Loucy (cell line): ENCODE measurements at regions not wholly inside any gene's neighbourhood (a gene's known extent, or its start where the extent isn't known, plus 50 kb on each side); places are given as distances from the start of the nearest gene placed in this dataset.

ENCODE experiments used
- H2AFZ ChIP-seq: fragments of 200-600 bp; sonication (generic); 2 replicates; pipeline ENCODE4 v1.6.0; 2016; ENCODE audit warnings: antibody characterized with exemption, mild to moderate bottlenecking, low read length, moderate library complexity
- H3F3A ChIP-seq: fragments of 200-600 bp; 2 replicates; pipeline ENCODE4 v1.6.0; 2016; ENCODE audit warnings: antibody characterized with exemption, low read depth, mild to moderate bottlenecking
- H3K27me3 ChIP-seq: fragments of 200-600 bp; sonication (generic); 2 replicates; pipeline ENCODE4 v1.6.1; 2014; ENCODE audit warnings: low read length, mild to moderate bottlenecking; ENCODE audit not compliant: insufficient read depth, poor library complexity, severe bottlenecking
- H3K36me3 ChIP-seq: fragments of 200-600 bp; sonication (generic); 2 replicates; pipeline ENCODE4 v1.6.1; 2016; ENCODE audit warnings: low read length; ENCODE audit not compliant: insufficient read depth
- H3K4me1 ChIP-seq: fragments of 200-600 bp; sonication (generic); 2 replicates; pipeline ENCODE4 v1.5.1; 2014; ENCODE audit warnings: low read length, mild to moderate bottlenecking; ENCODE audit not compliant: insufficient read depth, poor library complexity, severe bottlenecking
- H3K4me2 ChIP-seq: fragments of 200-600 bp; sonication (generic); 2 replicates; pipeline ENCODE4 v1.6.0; 2014; ENCODE audit warnings: antibody characterized with exemption, low read length, low read depth, mild to moderate bottlenecking; ENCODE audit not compliant: poor library complexity, severe bottlenecking
- H3K4me3 ChIP-seq: fragments of 200-600 bp; sonication (generic); 2 replicates; pipeline ENCODE4 v1.5.1; 2014; ENCODE audit warnings: low read length, mild to moderate bottlenecking, mixed read lengths; ENCODE audit not compliant: poor library complexity, severe bottlenecking
- H3K79me2 ChIP-seq: fragments of 200-600 bp; sonication (generic); 2 replicates; pipeline ENCODE4 v1.6.1; 2014; ENCODE audit warnings: low read length; ENCODE audit not compliant: insufficient read depth
- H3K9ac ChIP-seq: fragments of 200-600 bp; sonication (generic); 2 replicates; pipeline ENCODE4 v1.6.0; 2014; ENCODE audit warnings: mild to moderate bottlenecking, low read depth, low read length, moderate library complexity; ENCODE audit not compliant: poor library complexity, severe bottlenecking
- H3K9me2 ChIP-seq: fragments of 200-600 bp; sonication (generic); replicated peaks from 2 replicates; pipeline ENCODE4 v1.6.1; 2016; ENCODE audit warnings: low read depth, low read length, mixed read lengths
- H3K9me3 ChIP-seq: fragments of 200-600 bp; sonication (generic); 2 replicates; pipeline ENCODE4 v1.6.1; 2014; ENCODE audit warnings: mild to moderate bottlenecking, antibody characterized with exemption, low read length, low read depth; ENCODE audit not compliant: insufficient read depth
- H4K20me1 ChIP-seq: fragments of 200-600 bp; sonication (generic); 2 replicates; pipeline ENCODE4 v1.6.0; 2014; ENCODE audit warnings: antibody characterized with exemption, low read length, mild to moderate bottlenecking; ENCODE audit not compliant: insufficient read depth, poor library complexity, severe bottlenecking
- EZH2phosphoT487 ChIP-seq: fragments of 200-600 bp; IDR thresholded peaks from 2 replicates; pipeline ENCODE4 v1.6.1; 2018; ENCODE audit warnings: antibody characterized with exemption, mild to moderate bottlenecking, moderate library complexity, borderline replicate concordance
- TF ChIP-seq, protein P1 (sequence below): fragments of 200-600 bp; sonication (generic); conservative IDR thresholded peaks from 2 replicates; pipeline ENCODE4 v1.5.1; 2014; ENCODE audit warnings: mild to moderate bottlenecking, antibody characterized with exemption, low read length

DNA sequence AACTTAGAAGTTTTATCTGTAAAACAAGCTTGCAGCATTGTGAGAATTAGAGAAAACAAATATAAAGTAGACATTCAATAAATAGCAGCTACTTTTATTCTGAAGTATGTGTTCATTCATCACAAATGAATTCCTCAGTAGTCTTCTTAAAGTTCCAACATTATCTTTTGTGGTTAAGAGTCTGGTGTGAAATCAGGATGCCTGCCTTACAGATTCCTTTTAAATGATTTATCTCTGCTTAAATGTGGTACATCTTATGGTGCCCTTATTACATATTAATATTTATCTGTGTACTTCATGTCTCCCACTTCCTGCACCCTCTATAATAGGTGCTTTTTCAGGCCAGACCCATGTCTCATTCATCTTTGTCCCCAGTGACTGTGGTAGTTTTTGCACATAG is 595.0 kb downstream of the STK39 start:
- TF ChIP-seq EZH2phosphoT487: no peak
- TF ChIP-seq, protein P1, sequence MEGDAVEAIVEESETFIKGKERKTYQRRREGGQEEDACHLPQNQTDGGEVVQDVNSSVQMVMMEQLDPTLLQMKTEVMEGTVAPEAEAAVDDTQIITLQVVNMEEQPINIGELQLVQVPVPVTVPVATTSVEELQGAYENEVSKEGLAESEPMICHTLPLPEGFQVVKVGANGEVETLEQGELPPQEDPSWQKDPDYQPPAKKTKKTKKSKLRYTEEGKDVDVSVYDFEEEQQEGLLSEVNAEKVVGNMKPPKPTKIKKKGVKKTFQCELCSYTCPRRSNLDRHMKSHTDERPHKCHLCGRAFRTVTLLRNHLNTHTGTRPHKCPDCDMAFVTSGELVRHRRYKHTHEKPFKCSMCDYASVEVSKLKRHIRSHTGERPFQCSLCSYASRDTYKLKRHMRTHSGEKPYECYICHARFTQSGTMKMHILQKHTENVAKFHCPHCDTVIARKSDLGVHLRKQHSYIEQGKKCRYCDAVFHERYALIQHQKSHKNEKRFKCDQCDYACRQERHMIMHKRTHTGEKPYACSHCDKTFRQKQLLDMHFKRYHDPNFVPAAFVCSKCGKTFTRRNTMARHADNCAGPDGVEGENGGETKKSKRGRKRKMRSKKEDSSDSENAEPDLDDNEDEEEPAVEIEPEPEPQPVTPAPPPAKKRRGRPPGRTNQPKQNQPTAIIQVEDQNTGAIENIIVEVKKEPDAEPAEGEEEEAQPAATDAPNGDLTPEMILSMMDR: no peak
- Histone ChIP-seq H3K36me3 (no peaks in the 10 kb centered on the region), H3F3A (no peaks in the 10 kb centered on the region), H3K4me2 (no peak overlapping the region), H2AFZ (no peak overlapping the region), H3K9ac (no peak overlapping the region), H3K4me3 (no peak overlapping the region), H3K9me2 (no peaks in the 10 kb centered on the region), H3K4me1 (no peaks in the 10 kb centered on the region), H3K9me3 (no peaks in the 10 kb centered on the region), H3K79me2 (no peaks in the 10 kb centered on the region), H4K20me1 (no peaks in the 10 kb centered on the region), H3K27me3 (no peaks in the 10 kb centered on the region)

- no peak overlapping the region for H3K4me3 ChIP-seq
- no peak for TF ChIP-seq EZH2phosphoT487
- TF ChIP-seq, protein P1: no peak
- H3F3A ChIP-seq: no peaks in the 10 kb centered on the region
- no peaks in the 10 kb centered on the region for H3K9me3 ChIP-seq
- H2AFZ ChIP-seq: no peak overlapping the region
- H3K27me3 ChIP-seq: no peaks in the 10 kb centered on the region
- no peaks in the 10 kb centered on the region for H3K4me1 ChIP-seq
- H4K20me1 ChIP-seq: no peaks in the 10 kb centered on the region
- no peak overlapping the region for H3K9ac ChIP-seq
- H3K9me2 ChIP-seq: no peaks in the 10 kb centered on the region
- H3K4me2 ChIP-seq: no peak overlapping the region
- no peaks in the 10 kb centered on the region for H3K79me2 ChIP-seq
- H3K36me3 ChIP-seq: no peaks in the 10 kb centered on the region
These were observed 595.8 kb downstream of the STK39 start for GRCh38 chr2:167651406-167652151.

DNA sequence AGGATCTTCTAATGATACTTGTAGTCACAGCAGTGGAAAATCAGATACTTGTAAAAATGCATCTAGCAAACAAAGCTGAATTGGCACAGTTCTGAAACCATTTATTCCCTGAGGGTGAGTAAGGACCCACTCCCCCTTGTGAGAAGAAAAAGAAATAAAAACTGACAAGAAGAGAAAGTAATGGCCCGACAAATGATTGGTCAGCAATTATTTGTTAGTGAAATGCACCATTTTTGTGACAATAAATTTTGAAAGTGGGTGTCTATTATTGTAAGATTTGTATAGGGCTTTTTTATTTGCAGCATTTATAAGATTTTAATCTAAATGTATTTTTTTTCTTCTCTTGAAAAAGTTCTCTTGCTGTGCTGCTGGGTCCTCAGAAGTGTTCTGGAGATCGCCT is 600.8 kb downstream of the STK39 start:
- Histone ChIP-seq H3K79me2 (no peaks in the 10 kb centered on the region), H3F3A (no peaks in the 10 kb centered on the region), H3K4me1 (no peaks in the 10 kb centered on the region), H3K4me3 (no peak overlapping the region), H3K36me3 (no peaks in the 10 kb centered on the region), H2AFZ (no peak overlapping the region), H3K4me2 (no peak overlapping the region), H3K9me2 (no peaks in the 10 kb centered on the region), H3K27me3 (no peaks in the 10 kb centered on the region), H3K9ac (no peak overlapping the region), H3K9me3 (no peaks in the 10 kb centered on the region), H4K20me1 (no peaks in the 10 kb centered on the region)
- TF ChIP-seq EZH2phosphoT487: no peak
- TF ChIP-seq, protein P1: no peak
